GM23338 (cell line): ENCODE measurements at regions not wholly inside any gene's neighbourhood (a gene's known extent, or its start where the extent isn't known, plus 50 kb on each side); places are given as distances from the start of the nearest gene placed in this dataset.

ENCODE experiments used
- ATAC-seq: fragments of 200-7000 bp; cut with Tn5 transposase; 3 replicates; pipeline ENCODE4 v1.9.1; 2020
- DNase-seq: peaks from one replicate; pipeline ENCODE4 v3.0.0-alpha.2; 2015; ENCODE audit warnings: low spot score
- H2AFZ ChIP-seq: fragments of 200-600 bp; sonication (generic); 2 replicates; pipeline ENCODE4 v1.8.0; 2016; ENCODE audit warnings: antibody characterized with exemption, mild to moderate bottlenecking, moderate library complexity
- H3F3A ChIP-seq: fragments of 200-600 bp; sonication (generic); replicated peaks from 2 replicates; pipeline ENCODE4 v1.8.0; 2017; ENCODE audit warnings: antibody characterized with exemption, mixed run types, low read depth
- H3K27ac ChIP-seq: fragments of 200-600 bp; sonication (generic); 2 replicates; pipeline ENCODE4 v1.6.1; 2016; ENCODE audit warnings: low read depth
- H3K27me3 ChIP-seq: fragments of 200-600 bp; sonication (generic); 2 replicates; pipeline ENCODE4 v1.8.0; 2016; ENCODE audit warnings: mild to moderate bottlenecking, mixed run types, moderate library complexity; ENCODE audit not compliant: insufficient read depth
- H3K36me3 ChIP-seq: fragments of 200-600 bp; sonication (generic); 2 replicates; pipeline ENCODE4 v1.8.0; 2016; ENCODE audit warnings: mild to moderate bottlenecking; ENCODE audit not compliant: insufficient read depth
- H3K4me1 ChIP-seq: fragments of 200-600 bp; sonication (generic); 2 replicates; pipeline ENCODE4 v1.8.0; 2016; ENCODE audit warnings: mild to moderate bottlenecking, moderate library complexity; ENCODE audit not compliant: insufficient read depth
- H3K4me2 ChIP-seq: fragments of 200-600 bp; sonication (generic); 2 replicates; pipeline ENCODE4 v1.7.1; 2017; ENCODE audit warnings: mixed run types
- H3K4me3 ChIP-seq: fragments of 200-600 bp; sonication (generic); 2 replicates; pipeline ENCODE4 v1.6.1; 2016; ENCODE audit warnings: mixed run types
- H3K79me2 ChIP-seq: fragments of 200-600 bp; sonication (generic); replicated peaks from 2 replicates; pipeline ENCODE4 v1.8.0; 2017; ENCODE audit warnings: mild to moderate bottlenecking; ENCODE audit not compliant: insufficient read depth
- H3K9me2 ChIP-seq: fragments of 200-600 bp; sonication (generic); 2 replicates; pipeline ENCODE4 v1.8.0; 2017; ENCODE audit not compliant: insufficient read depth
- H4K20me1 ChIP-seq: fragments of 200-600 bp; sonication (generic); replicated peaks from 2 replicates; pipeline ENCODE4 v1.8.0; 2017; ENCODE audit warnings: mild to moderate bottlenecking; ENCODE audit not compliant: insufficient read depth
- H3K27ac Mint-ChIP-seq: 2 replicates; pipeline ENCODE4 v1.8.0; 2020; ENCODE audit warnings: inconsistent platforms, mild to moderate bottlenecking, moderate library complexity, mixed read lengths
- H3K27me3 Mint-ChIP-seq: 3 replicates; pipeline ENCODE4 v1.8.0; 2022; ENCODE audit warnings: low read depth, mild to moderate bottlenecking, moderate library complexity, mixed read lengths, inconsistent platforms; ENCODE audit not compliant: insufficient read depth, poor library complexity
- H3K36me3 Mint-ChIP-seq: 3 replicates; pipeline ENCODE4 v1.8.0; 2021; ENCODE audit warnings: low read depth, mild to moderate bottlenecking, inconsistent platforms, moderate library complexity, mixed read lengths
- H3K4me1 Mint-ChIP-seq: 3 replicates; pipeline ENCODE4 v1.8.0; 2020; ENCODE audit warnings: mild to moderate bottlenecking, inconsistent platforms, mixed read lengths
- H3K4me3 Mint-ChIP-seq: 3 replicates; pipeline ENCODE4 v1.8.0; 2021; ENCODE audit warnings: moderate library complexity, mild to moderate bottlenecking, inconsistent platforms, mixed read lengths
- H3K9me3 Mint-ChIP-seq: 3 replicates; pipeline ENCODE4 v1.8.0; 2020; ENCODE audit warnings: moderate library complexity, mild to moderate bottlenecking, inconsistent platforms, mixed read lengths
- CREB1 ChIP-seq: fragments of 250-450 bp; sonication (Bioruptor Pico); IDR thresholded peaks from 2 replicates; pipeline ENCODE4 v1.5.0; 2020; ENCODE audit warnings: low read depth, mild to moderate bottlenecking, moderate library complexity
- EZH2 ChIP-seq: fragments of 200-600 bp; sonication (generic); IDR thresholded peaks from one replicate; pipeline ENCODE4 v1.8.0; 2017; ENCODE audit warnings: antibody characterized with exemption, mild to moderate bottlenecking, low read depth; ENCODE audit not compliant: unreplicated experiment
- EZH2phosphoT487 ChIP-seq: fragments of 200-600 bp; sonication (generic); IDR thresholded peaks from one replicate; pipeline ENCODE4 v1.8.1; 2018; ENCODE audit warnings: antibody characterized with exemption; ENCODE audit not compliant: unreplicated experiment
- JUNB ChIP-seq: IDR thresholded peaks from one replicate; pipeline ENCODE4 v1.6.1; 2016; ENCODE audit warnings: antibody characterized with exemption; ENCODE audit not compliant: unreplicated experiment
- NANOG ChIP-seq: IDR thresholded peaks from 2 replicates; pipeline ENCODE4 v1.6.1; 2016; ENCODE audit warnings: antibody characterized with exemption, borderline replicate concordance
- POLR2AphosphoS5 ChIP-seq: IDR thresholded peaks from 2 replicates; pipeline ENCODE4 v1.6.1; 2016; ENCODE audit warnings: antibody characterized with exemption, low read depth
- STAT1 ChIP-seq: IDR thresholded peaks from one replicate; pipeline ENCODE4 v1.6.1; 2016; ENCODE audit warnings: antibody characterized with exemption; ENCODE audit not compliant: unreplicated experiment
- ZNF114 ChIP-seq: fragments of 250-450 bp; sonication (Bioruptor Pico); IDR thresholded peaks from 2 replicates; pipeline ENCODE4 v1.5.0; 2020; ENCODE audit warnings: mild to moderate bottlenecking, moderate library complexity
- TF ChIP-seq, protein P1 (sequence below): fragments of 250-450 bp; sonication (Bioruptor Pico); IDR thresholded peaks from 2 replicates; pipeline ENCODE4 v1.5.0; 2020; ENCODE audit warnings: mild to moderate bottlenecking, moderate library complexity
- TF ChIP-seq, protein P2 (sequence below): IDR thresholded peaks from 2 replicates; pipeline ENCODE4 v1.6.1; 2016; ENCODE audit warnings: antibody characterized with exemption
- TF ChIP-seq, protein P3 (sequence below), 2 experiments: fragments of 200-600 bp in 1 of 2; sonication (generic) in 1 of 2; conservative IDR thresholded peaks; 2 replicates each; pipeline versions ENCODE4 v1.5.1 to v1.6.1; 2016 to 2017; ENCODE audit warnings: antibody characterized with exemption in 2 of 2, low read depth in 2 of 2, mild to moderate bottlenecking in 2 of 2, moderate library complexity in 1 of 2
- TF ChIP-seq, protein P4 (sequence below): IDR thresholded peaks from one replicate; pipeline ENCODE4 v1.6.1; 2018; ENCODE audit warnings: antibody characterized with exemption; ENCODE audit not compliant: unreplicated experiment

DNA sequence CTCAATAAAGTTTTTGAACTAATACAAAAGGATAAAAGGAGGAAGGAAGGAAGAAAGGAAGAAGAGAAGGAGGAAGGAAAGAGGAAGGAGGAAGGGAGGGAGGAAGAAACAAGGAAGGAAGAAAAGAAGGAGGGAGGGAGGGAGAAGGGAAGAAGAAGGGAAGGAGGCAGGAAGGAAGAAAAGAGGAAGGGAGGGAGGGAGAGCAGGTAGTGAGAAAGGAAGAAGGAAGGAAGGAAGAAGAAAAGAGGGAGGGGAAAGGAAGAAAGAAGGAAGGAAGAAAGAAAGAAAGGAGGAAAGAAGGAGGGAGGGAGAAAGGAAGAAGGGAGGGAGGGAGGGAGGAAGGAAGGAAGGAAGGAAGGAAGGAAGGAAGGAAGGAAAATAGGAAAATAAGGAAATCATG lies 263.8 kb upstream of the C16orf82 start:
- Mint-ChIP-seq H3K9me3 (peaks cover 83% of the 10 kb centered on the region), H3K27ac (no peak overlapping the region), H3K4me3 (no peak overlapping the region), H3K36me3 (peaks cover 17% of the 10 kb centered on the region; the same call in 2 of the 3 replicates), H3K4me1 (no peaks in the 10 kb centered on the region), H3K27me3 (peaks cover 10% of the 10 kb centered on the region)
- H3K4me1 ChIP-seq = no peaks in the 10 kb centered on the region
- no peaks in the 10 kb centered on the region for H3K9me2 ChIP-seq
- H3K27ac ChIP-seq = no peak overlapping the region
- H3K79me2 ChIP-seq = no peaks in the 10 kb centered on the region
- H3K4me3 ChIP-seq = no peak overlapping the region
- H3K27me3 ChIP-seq = no peaks in the 10 kb centered on the region
- no peaks in the 10 kb centered on the region for H4K20me1 ChIP-seq
- no peaks in the 10 kb centered on the region for H3F3A ChIP-seq
- no peak overlapping the region for H2AFZ ChIP-seq
- TF ChIP-seq, protein P1, sequence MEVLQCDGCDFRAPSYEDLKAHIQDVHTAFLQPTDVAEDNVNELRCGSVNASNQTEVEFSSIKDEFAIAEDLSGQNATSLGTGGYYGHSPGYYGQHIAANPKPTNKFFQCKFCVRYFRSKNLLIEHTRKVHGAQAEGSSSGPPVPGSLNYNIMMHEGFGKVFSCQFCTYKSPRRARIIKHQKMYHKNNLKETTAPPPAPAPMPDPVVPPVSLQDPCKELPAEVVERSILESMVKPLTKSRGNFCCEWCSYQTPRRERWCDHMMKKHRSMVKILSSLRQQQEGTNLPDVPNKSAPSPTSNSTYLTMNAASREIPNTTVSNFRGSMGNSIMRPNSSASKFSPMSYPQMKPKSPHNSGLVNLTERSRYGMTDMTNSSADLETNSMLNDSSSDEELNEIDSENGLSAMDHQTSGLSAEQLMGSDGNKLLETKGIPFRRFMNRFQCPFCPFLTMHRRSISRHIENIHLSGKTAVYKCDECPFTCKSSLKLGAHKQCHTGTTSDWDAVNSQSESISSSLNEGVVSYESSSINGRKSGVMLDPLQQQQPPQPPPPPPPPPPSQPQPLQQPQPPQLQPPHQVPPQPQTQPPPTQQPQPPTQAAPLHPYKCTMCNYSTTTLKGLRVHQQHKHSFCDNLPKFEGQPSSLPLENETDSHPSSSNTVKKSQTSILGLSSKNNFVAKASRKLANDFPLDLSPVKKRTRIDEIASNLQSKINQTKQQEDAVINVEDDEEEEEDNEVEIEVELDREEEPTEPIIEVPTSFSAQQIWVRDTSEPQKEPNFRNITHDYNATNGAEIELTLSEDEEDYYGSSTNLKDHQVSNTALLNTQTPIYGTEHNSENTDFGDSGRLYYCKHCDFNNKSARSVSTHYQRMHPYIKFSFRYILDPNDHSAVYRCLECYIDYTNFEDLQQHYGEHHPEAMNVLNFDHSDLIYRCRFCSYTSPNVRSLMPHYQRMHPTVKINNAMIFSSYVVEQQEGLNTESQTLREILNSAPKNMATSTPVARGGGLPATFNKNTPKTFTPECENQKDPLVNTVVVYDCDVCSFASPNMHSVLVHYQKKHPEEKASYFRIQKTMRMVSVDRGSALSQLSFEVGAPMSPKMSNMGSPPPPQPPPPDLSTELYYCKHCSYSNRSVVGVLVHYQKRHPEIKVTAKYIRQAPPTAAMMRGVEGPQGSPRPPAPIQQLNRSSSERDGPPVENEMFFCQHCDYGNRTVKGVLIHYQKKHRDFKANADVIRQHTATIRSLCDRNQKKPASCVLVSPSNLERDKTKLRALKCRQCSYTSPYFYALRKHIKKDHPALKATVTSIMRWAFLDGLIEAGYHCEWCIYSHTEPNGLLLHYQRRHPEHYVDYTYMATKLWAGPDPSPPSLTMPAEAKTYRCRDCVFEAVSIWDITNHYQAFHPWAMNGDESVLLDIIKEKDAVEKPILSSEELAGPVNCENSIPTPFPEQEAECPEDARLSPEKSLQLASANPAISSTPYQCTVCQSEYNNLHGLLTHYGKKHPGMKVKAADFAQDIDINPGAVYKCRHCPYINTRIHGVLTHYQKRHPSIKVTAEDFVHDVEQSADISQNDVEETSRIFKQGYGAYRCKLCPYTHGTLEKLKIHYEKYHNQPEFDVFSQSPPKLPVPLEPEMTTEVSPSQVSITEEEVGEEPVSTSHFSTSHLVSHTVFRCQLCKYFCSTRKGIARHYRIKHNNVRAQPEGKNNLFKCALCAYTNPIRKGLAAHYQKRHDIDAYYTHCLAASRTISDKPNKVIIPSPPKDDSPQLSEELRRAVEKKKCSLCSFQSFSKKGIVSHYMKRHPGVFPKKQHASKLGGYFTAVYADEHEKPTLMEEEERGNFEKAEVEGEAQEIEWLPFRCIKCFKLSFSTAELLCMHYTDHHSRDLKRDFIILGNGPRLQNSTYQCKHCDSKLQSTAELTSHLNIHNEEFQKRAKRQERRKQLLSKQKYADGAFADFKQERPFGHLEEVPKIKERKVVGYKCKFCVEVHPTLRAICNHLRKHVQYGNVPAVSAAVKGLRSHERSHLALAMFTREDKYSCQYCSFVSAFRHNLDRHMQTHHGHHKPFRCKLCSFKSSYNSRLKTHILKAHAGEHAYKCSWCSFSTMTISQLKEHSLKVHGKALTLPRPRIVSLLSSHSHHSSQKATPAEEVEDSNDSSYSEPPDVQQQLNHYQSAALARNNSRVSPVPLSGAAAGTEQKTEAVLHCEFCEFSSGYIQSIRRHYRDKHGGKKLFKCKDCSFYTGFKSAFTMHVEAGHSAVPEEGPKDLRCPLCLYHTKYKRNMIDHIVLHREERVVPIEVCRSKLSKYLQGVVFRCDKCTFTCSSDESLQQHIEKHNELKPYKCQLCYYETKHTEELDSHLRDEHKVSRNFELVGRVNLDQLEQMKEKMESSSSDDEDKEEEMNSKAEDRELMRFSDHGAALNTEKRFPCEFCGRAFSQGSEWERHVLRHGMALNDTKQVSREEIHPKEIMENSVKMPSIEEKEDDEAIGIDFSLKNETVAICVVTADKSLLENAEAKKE (CRISPR knock-in tag) = no peak
- TF ChIP-seq EZH2 (no peak), STAT1 (no peak), CREB1 (CRISPR knock-in tag) (no peak), POLR2AphosphoS5 (no peak), ZNF114 (CRISPR knock-in tag) (no peak), NANOG (no peak), EZH2phosphoT487 (no peak), JUNB (no peak)
- TF ChIP-seq, protein P2, sequence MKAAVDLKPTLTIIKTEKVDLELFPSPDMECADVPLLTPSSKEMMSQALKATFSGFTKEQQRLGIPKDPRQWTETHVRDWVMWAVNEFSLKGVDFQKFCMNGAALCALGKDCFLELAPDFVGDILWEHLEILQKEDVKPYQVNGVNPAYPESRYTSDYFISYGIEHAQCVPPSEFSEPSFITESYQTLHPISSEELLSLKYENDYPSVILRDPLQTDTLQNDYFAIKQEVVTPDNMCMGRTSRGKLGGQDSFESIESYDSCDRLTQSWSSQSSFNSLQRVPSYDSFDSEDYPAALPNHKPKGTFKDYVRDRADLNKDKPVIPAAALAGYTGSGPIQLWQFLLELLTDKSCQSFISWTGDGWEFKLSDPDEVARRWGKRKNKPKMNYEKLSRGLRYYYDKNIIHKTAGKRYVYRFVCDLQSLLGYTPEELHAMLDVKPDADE = no peak
- TF ChIP-seq, protein P3, sequence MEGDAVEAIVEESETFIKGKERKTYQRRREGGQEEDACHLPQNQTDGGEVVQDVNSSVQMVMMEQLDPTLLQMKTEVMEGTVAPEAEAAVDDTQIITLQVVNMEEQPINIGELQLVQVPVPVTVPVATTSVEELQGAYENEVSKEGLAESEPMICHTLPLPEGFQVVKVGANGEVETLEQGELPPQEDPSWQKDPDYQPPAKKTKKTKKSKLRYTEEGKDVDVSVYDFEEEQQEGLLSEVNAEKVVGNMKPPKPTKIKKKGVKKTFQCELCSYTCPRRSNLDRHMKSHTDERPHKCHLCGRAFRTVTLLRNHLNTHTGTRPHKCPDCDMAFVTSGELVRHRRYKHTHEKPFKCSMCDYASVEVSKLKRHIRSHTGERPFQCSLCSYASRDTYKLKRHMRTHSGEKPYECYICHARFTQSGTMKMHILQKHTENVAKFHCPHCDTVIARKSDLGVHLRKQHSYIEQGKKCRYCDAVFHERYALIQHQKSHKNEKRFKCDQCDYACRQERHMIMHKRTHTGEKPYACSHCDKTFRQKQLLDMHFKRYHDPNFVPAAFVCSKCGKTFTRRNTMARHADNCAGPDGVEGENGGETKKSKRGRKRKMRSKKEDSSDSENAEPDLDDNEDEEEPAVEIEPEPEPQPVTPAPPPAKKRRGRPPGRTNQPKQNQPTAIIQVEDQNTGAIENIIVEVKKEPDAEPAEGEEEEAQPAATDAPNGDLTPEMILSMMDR (conservative IDR thresholded peaks at IDR 0.05; ENCODE audit: low read depth in 2 of 2) = no peak
- TF ChIP-seq, protein P4, sequence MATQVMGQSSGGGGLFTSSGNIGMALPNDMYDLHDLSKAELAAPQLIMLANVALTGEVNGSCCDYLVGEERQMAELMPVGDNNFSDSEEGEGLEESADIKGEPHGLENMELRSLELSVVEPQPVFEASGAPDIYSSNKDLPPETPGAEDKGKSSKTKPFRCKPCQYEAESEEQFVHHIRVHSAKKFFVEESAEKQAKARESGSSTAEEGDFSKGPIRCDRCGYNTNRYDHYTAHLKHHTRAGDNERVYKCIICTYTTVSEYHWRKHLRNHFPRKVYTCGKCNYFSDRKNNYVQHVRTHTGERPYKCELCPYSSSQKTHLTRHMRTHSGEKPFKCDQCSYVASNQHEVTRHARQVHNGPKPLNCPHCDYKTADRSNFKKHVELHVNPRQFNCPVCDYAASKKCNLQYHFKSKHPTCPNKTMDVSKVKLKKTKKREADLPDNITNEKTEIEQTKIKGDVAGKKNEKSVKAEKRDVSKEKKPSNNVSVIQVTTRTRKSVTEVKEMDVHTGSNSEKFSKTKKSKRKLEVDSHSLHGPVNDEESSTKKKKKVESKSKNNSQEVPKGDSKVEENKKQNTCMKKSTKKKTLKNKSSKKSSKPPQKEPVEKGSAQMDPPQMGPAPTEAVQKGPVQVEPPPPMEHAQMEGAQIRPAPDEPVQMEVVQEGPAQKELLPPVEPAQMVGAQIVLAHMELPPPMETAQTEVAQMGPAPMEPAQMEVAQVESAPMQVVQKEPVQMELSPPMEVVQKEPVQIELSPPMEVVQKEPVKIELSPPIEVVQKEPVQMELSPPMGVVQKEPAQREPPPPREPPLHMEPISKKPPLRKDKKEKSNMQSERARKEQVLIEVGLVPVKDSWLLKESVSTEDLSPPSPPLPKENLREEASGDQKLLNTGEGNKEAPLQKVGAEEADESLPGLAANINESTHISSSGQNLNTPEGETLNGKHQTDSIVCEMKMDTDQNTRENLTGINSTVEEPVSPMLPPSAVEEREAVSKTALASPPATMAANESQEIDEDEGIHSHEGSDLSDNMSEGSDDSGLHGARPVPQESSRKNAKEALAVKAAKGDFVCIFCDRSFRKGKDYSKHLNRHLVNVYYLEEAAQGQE = no peak
- H3K36me3 ChIP-seq = no peaks in the 10 kb centered on the region; the same call in 1 of the 2 replicates
- ATAC-seq (no peak), DNase-seq (no peak)
- H3K4me2 ChIP-seq = no peak overlapping the region
